ENCODE measurements at regions not wholly inside any gene's neighbourhood (a gene's known extent, or its start where the extent isn't known, plus 50 kb on each side); places are given as distances from the start of the nearest gene placed in this dataset.

DNA sequence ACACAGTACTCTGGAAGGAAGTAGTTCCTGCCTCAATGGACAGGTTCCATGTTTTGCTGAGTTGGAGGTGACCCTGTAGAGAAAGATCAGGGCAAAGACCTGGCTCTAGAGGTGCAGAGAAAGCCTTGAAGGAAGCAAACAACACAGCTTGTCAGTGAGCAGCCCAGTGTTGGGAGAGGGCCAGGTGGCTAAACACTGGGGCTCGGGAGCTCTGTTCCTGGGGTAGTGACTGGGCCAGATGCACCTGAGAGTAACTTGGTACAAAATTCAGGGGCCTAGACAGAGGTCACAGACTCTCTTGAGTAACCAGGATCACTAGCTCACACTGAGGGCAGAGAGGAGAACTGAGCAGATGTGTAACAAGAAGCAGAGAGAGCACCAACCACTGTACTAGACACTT is 138.4 kb upstream of the NALF2 start:
- TF ChIP-seq, protein P1, sequence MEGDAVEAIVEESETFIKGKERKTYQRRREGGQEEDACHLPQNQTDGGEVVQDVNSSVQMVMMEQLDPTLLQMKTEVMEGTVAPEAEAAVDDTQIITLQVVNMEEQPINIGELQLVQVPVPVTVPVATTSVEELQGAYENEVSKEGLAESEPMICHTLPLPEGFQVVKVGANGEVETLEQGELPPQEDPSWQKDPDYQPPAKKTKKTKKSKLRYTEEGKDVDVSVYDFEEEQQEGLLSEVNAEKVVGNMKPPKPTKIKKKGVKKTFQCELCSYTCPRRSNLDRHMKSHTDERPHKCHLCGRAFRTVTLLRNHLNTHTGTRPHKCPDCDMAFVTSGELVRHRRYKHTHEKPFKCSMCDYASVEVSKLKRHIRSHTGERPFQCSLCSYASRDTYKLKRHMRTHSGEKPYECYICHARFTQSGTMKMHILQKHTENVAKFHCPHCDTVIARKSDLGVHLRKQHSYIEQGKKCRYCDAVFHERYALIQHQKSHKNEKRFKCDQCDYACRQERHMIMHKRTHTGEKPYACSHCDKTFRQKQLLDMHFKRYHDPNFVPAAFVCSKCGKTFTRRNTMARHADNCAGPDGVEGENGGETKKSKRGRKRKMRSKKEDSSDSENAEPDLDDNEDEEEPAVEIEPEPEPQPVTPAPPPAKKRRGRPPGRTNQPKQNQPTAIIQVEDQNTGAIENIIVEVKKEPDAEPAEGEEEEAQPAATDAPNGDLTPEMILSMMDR (IDR thresholded peaks at IDR 0.05) = no peak
- no peak for TF ChIP-seq POLR2A (IDR thresholded peaks at IDR 0.05)

All from body of pancreas (tissue), 4 donors.